Neural crest cell (in vitro differentiated cells): ENCODE measurements at regions not wholly inside any gene's neighbourhood (a gene's known extent, or its start where the extent isn't known, plus 50 kb on each side); places are given as distances from the start of the nearest gene placed in this dataset.

ENCODE experiments used
- DNase-seq: peaks from one replicate; pipeline ENCODE4 v3.0.0; 2021; ENCODE audit warnings: low read depth, mixed read lengths, low spot score
- H3K27ac Mint-ChIP-seq: one replicate; pipeline ENCODE4 v1.8.0; 2021; ENCODE audit warnings: mild to moderate bottlenecking, mixed read lengths; ENCODE audit not compliant: unreplicated experiment
- H3K27me3 Mint-ChIP-seq: 2 replicates; pipeline ENCODE4 v1.8.0; 2021; ENCODE audit warnings: low read depth, mild to moderate bottlenecking, mixed read lengths
- H3K36me3 Mint-ChIP-seq: 2 replicates; pipeline ENCODE4 v1.8.0; 2021; ENCODE audit warnings: low read depth, mild to moderate bottlenecking, mixed read lengths
- H3K4me1 Mint-ChIP-seq: 2 replicates; pipeline ENCODE4 v1.8.0; 2021; ENCODE audit warnings: mixed read lengths
- H3K4me3 Mint-ChIP-seq: one replicate; pipeline ENCODE4 v1.8.0; 2021; ENCODE audit warnings: mild to moderate bottlenecking, mixed read lengths
- H3K9me3 Mint-ChIP-seq: 2 replicates; pipeline ENCODE4 v1.8.0; 2021; ENCODE audit warnings: mixed read lengths
- CTCF ChIP-seq: fragments of 200-600 bp; sonication (generic); conservative IDR thresholded peaks from 2 replicates; pipeline ENCODE4 v1.5.0; 2021; ENCODE audit warnings: antibody characterized with exemption, mild to moderate bottlenecking

GRCh38 chr1:98210064-98210463 is 289.2 kb upstream of the DPYD start:
- Mint-ChIP-seq H3K36me3 (no peaks in the 10 kb centered on the region), H3K4me3 (no peak overlapping the region), H3K27me3 (no peaks in the 10 kb centered on the region), H3K9me3 (peaks cover 7% of the 10 kb centered on the region), H3K27ac (no peak overlapping the region), H3K4me1 (peaks cover 36% of the 10 kb centered on the region)
- TF ChIP-seq CTCF, result no peak
- DNase-seq, result no peak

DNA sequence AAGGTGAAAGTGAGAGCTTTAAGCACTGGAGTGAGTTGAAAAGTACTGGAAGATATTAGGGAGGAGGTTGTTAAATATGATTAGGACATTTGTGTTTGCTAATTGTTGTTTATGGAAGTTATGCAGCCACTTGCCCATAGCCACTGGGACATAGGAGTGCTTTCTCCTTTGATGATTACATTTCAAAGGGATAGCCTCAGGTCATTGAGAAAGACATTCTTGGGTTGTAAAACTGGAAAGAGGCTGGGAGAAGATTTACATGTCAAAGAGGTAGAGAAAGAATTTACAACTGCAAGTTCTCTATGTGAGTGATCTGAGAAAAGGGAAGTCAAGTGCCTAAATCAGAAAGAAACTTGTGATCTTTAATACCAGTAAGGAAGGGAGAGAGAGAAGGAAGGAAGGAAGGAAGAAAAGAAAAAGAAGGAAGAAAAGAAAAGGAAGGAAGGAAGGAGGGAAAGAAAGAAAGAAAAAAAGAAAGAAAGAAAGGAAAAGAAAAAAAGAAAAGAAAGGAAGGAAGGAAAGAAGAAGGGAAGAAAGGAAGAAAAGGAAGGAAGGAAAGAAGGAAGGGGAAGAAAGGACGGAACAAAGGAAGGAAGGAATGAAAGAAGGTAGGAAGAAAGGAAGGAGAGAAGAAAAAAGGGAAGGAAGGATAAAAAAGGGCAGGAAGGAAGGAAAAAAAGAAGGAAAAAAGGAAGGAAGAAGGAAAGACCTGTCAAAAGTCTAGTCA is 284.6 kb upstream of the DPYD start:
- no peaks in the 10 kb centered on the region for H3K36me3 Mint-ChIP-seq
- H3K27me3 Mint-ChIP-seq, result no peaks in the 10 kb centered on the region
- H3K27ac Mint-ChIP-seq, result no peak overlapping the region
- no peak overlapping the region for H3K4me3 Mint-ChIP-seq
- peaks cover 42% of the 10 kb centered on the region for H3K4me1 Mint-ChIP-seq
- TF ChIP-seq CTCF, result no peak
- H3K9me3 Mint-ChIP-seq, result peaks cover 7% of the 10 kb centered on the region
- no peak for DNase-seq

DNA sequence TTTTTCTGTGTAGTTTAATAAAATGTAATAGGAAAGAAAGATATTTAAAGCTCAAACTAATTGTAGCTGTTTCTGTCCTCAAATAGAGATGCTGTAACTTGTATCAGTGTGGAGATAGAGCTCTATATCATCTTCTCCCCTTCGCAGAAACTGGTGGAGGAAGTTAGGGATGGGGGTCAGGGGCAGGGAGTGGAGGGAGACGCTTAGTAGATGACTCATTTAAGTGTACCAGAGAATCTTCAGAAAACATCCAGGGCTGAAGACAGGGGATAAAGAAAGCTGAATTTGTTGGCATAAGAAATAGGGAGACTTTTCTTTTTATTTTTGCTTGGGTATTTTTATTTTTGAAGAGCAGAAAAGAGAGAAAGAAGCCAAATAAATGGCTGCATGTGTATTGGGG is 282.6 kb upstream of the DPYD start:
- no peak for DNase-seq
- Mint-ChIP-seq H3K4me3 (no peak overlapping the region), H3K36me3 (no peaks in the 10 kb centered on the region), H3K27ac (no peak overlapping the region), H3K4me1 (peaks cover 26% of the 10 kb centered on the region), H3K9me3 (peaks cover 7% of the 10 kb centered on the region), H3K27me3 (no peaks in the 10 kb centered on the region)
- no peak for TF ChIP-seq CTCF

GRCh38 chr1:98201666-98202081 is 280.8 kb upstream of the DPYD start:
- no peaks in the 10 kb centered on the region for H3K27me3 Mint-ChIP-seq
- peak overlapping the region; percentile 1 for H3K27ac Mint-ChIP-seq

GRCh38 chr1:98197356-98197755 is 276.5 kb upstream of the DPYD start:
- no peak for DNase-seq
- TF ChIP-seq CTCF, result no peak
- H3K27ac Mint-ChIP-seq, result no peak overlapping the region
- H3K36me3 Mint-ChIP-seq, result no peaks in the 10 kb centered on the region
- no peak overlapping the region for H3K4me3 Mint-ChIP-seq
- H3K4me1 Mint-ChIP-seq, result peaks cover 4% of the 10 kb centered on the region
- no peaks in the 10 kb centered on the region for H3K27me3 Mint-ChIP-seq
- H3K9me3 Mint-ChIP-seq, result no peaks in the 10 kb centered on the region

More at GRCh38 chr1:98201666-98202081, 280.8 kb upstream of the DPYD start:
- Mint-ChIP-seq H3K4me1 (peaks cover 15% of the 10 kb centered on the region), H3K36me3 (no peaks in the 10 kb centered on the region), H3K9me3 (peaks cover 7% of the 10 kb centered on the region), H3K4me3 (no peak overlapping the region)
- DNase-seq, result no peak
- TF ChIP-seq CTCF, result no peak
